ENCODE measurements at regions not wholly inside any gene's neighbourhood (a gene's known extent, or its start where the extent isn't known, plus 50 kb on each side); places are given as distances from the start of the nearest gene placed in this dataset.

GRCh38 chr4:176484301-176484984 lies 164.7 kb downstream of the SPCS3 start:
- TF ChIP-seq TAF1 (IDR thresholded peaks at IDR 0.05; ENCODE audit: borderline replicate concordance, low read depth, low read length) (no peak), POLR2A (IDR thresholded peaks at IDR 0.05; ENCODE audit: low read depth, low read length) (no peak), POLR2AphosphoS5 (IDR thresholded peaks at IDR 0.05; ENCODE audit: low read depth, low read length) (no peak)
